Body of pancreas (tissue), 4 donors: ENCODE measurements at regions not wholly inside any gene's neighbourhood (a gene's known extent, or its start where the extent isn't known, plus 50 kb on each side); places are given as distances from the start of the nearest gene placed in this dataset.

ENCODE experiments used
- ATAC-seq: fragments of 150-250 bp; one replicate; pipeline ENCODE4 v1.9.1; 2016
- DNase-seq, 4 donors: peaks; one replicate each; pipeline ENCODE4 v3.0.0-alpha.2; 2019
- H3K27ac ChIP-seq, 4 donors: fragments of 200-600 bp; sonication (generic); 1 replicate in 3 of 4; 2 replicates in 1 of 4; pipeline versions ENCODE4 v1.5.1 to v1.6.1; 2016 to 2019; ENCODE audit warnings: mild to moderate bottlenecking in 1 of 4, mixed read lengths in 1 of 4, moderate library complexity in 1 of 4
- H3K27me3 ChIP-seq, 2 donors: fragments of 200-600 bp; sonication (generic); one replicate each; pipeline ENCODE4 v1.6.0; 2016; ENCODE audit warnings: mild to moderate bottlenecking in 1 of 2
- H3K36me3 ChIP-seq, 2 donors: fragments of 200-600 bp; sonication (generic); replicated peaks in 1 of 2; 2 replicates each; pipeline ENCODE4 v1.5.1; 2016; ENCODE audit warnings: low read depth in 2 of 2; ENCODE audit not compliant: insufficient read depth in 1 of 2
- H3K4me1 ChIP-seq: fragments of 200-600 bp; sonication (generic); one replicate; pipeline ENCODE4 v1.6.0; 2016
- H3K4me3 ChIP-seq, 2 donors: fragments of 200-600 bp; sonication (generic); 1 replicate in 1 of 2; 2 replicates in 1 of 2; pipeline ENCODE4 v1.5.1; 2016 to 2019
- H3K9me3 ChIP-seq, 3 donors: fragments of 200-600 bp; sonication (generic); 1 replicate in 2 of 3; 2 replicates in 1 of 3; pipeline ENCODE4 v1.5.1; 2016
- CTCF ChIP-seq, 7 experiments: fragments of 450-650 bp in 4 of 7; fragments of 200-600 bp in 3 of 7; sonication (generic) in 3 of 7; IDR thresholded peaks; one replicate each; pipeline ENCODE4 v1.5.1; 2016 to 2019; ENCODE audit warnings: antibody characterized with exemption in 7 of 7
- POLR2A ChIP-seq, 3 donors: fragments of 450-650 bp; IDR thresholded peaks; one replicate each; pipeline ENCODE4 v1.6.1; 2016; ENCODE audit warnings: antibody characterized with exemption in 3 of 3, mild to moderate bottlenecking in 2 of 3
- WGBS, 2 donors: methylation state at CpG; one replicate each; pipeline ENCODE4 v1.1.5; 2017; 5-methylcytosine and 5-hydroxymethylcytosine counted together
- intact Hi-C: fragments of 100-400 bp; cut with DNase I; formaldehyde crosslinking; loops from one replicate; pipeline ENCODE4 v1.15.1; 2023

GRCh38 chr1:80639777-80640533 is 1160.8 kb upstream of the ADGRL2 start:
- intact Hi-C loops: no loop called here
- no peaks in the 10 kb centered on the region for H3K27me3 ChIP-seq
- H3K36me3 ChIP-seq: no peaks in the 10 kb centered on the region
- no peaks in the 10 kb centered on the region for H3K9me3 ChIP-seq
- H3K4me3 ChIP-seq: no peak overlapping the region
- DNase-seq: no peak
- no peaks in the 10 kb centered on the region for H3K4me1 ChIP-seq
- no peak overlapping the region for H3K27ac ChIP-seq
- no peak for TF ChIP-seq CTCF (IDR thresholded peaks at IDR 0.05)
- TF ChIP-seq POLR2A (IDR thresholded peaks at IDR 0.05): no peak
- ATAC-seq: no peak
- WGBS, 2 donors: 26 to 31% methylated on average over 2 of the region's 2 CpGs

GRCh38 chr1:80633947-80634706 is 1166.6 kb upstream of the ADGRL2 start:
- Histone ChIP-seq H3K4me3 (no peak overlapping the region), H3K36me3 (no peaks in the 10 kb centered on the region), H3K27me3 (no peaks in the 10 kb centered on the region), H3K9me3 (no peaks in the 10 kb centered on the region), H3K4me1 (no peaks in the 10 kb centered on the region), H3K27ac (no peak overlapping the region)
- WGBS, 2 donors: 51 to 62% methylated on average over 10 of the region's 10 CpGs
- TF ChIP-seq CTCF (IDR thresholded peaks at IDR 0.05) (no peak), POLR2A (IDR thresholded peaks at IDR 0.05) (no peak)
- DNase-seq: no peak
- intact Hi-C loops: no loop called here
- no peak for ATAC-seq

GRCh38 chr1:80632284-80632683 is 1168.5 kb upstream of the ADGRL2 start:
- DNase-seq: no peak
- H3K4me1 ChIP-seq: no peaks in the 10 kb centered on the region
- H3K27ac ChIP-seq: no peak overlapping the region
- WGBS, 2 donors: 75 to 79% methylated on average over 7 to 10 of the region's 10 CpGs
- no peak for TF ChIP-seq POLR2A (IDR thresholded peaks at IDR 0.05)
- no peak for TF ChIP-seq CTCF (IDR thresholded peaks at IDR 0.05)
- H3K9me3 ChIP-seq: no peaks in the 10 kb centered on the region
- intact Hi-C loops: no loop called here
- no peak overlapping the region for H3K4me3 ChIP-seq
- no peaks in the 10 kb centered on the region for H3K27me3 ChIP-seq
- ATAC-seq: no peak
- no peaks in the 10 kb centered on the region for H3K36me3 ChIP-seq

- DNase-seq (no peak), ATAC-seq (no peak)
- intact Hi-C loops: no loop called here
- WGBS, 2 donors: 54 to 58% methylated on average over 3 of the region's 3 CpGs
- Histone ChIP-seq H3K27me3 (no peaks in the 10 kb centered on the region), H3K9me3 (no peaks in the 10 kb centered on the region), H3K36me3 (no peaks in the 10 kb centered on the region), H3K4me3 (no peak overlapping the region), H3K4me1 (no peaks in the 10 kb centered on the region), H3K27ac (no peak overlapping the region)
- no peak for TF ChIP-seq CTCF (IDR thresholded peaks at IDR 0.05)
- no peak for TF ChIP-seq POLR2A (IDR thresholded peaks at IDR 0.05)
Observed at GRCh38 chr1:80629304-80629837, 1171.4 kb upstream of the ADGRL2 start.
